Keratinocyte (primary cell): ENCODE measurements at regions not wholly inside any gene's neighbourhood (a gene's known extent, or its start where the extent isn't known, plus 50 kb on each side); places are given as distances from the start of the nearest gene placed in this dataset.

Source experiments
- DNase-seq: peaks from one replicate; pipeline ENCODE4 v3.0.0-alpha.2; 2011; ENCODE audit warnings: low read depth, missing footprints, low spot score
- FAIRE-seq: peaks from 2 replicates; lab custom pipeline; 2011; peaks lifted over from hg19 to GRCh38; lab: Jason Lieb, UNC
- H2AFZ ChIP-seq: 2 replicates; pipeline ENCODE4 v1.6.0; 2012; ENCODE audit warnings: low read length, control low read depth, inconsistent platforms; ENCODE audit not compliant: control insufficient read depth
- H3K27ac ChIP-seq: 2 replicates; pipeline ENCODE4 v1.5.1; 2011; ENCODE audit warnings: low read length; ENCODE audit not compliant: control insufficient read depth, insufficient read depth
- H3K27me3 ChIP-seq: 3 replicates; pipeline ENCODE4 v1.6.0; 2011; ENCODE audit warnings: low read length; ENCODE audit not compliant: control insufficient read depth, insufficient read depth; ENCODE audit errors: extremely low read depth
- H3K36me3 ChIP-seq, 2 experiments: 2 replicates in 1 of 2; 3 replicates in 1 of 2; pipeline ENCODE4 v1.5.1; 2011; ENCODE audit warnings: low read length in 2 of 2, mild to moderate bottlenecking in 1 of 2; ENCODE audit not compliant: control insufficient read depth in 2 of 2, insufficient read depth in 2 of 2; ENCODE audit errors: extremely low read depth in 1 of 2
- H3K4me1 ChIP-seq: 3 replicates; pipeline ENCODE4 v1.5.1; 2011; ENCODE audit warnings: low read length; ENCODE audit not compliant: control insufficient read depth, insufficient read depth; ENCODE audit errors: extremely low read depth
- H3K4me2 ChIP-seq: 3 replicates; pipeline ENCODE4 v1.6.0; 2011; ENCODE audit warnings: low read depth, low read length; ENCODE audit not compliant: control insufficient read depth, insufficient read depth; ENCODE audit errors: extremely low read depth
- H3K4me3 ChIP-seq, 3 experiments: fragments of 200-600 bp in 1 of 3; sonication (generic) in 1 of 3; 2 replicates in 2 of 3; 3 replicates in 1 of 3; pipeline ENCODE4 v1.5.1; 2011 to 2016; ENCODE audit warnings: low read length in 3 of 3, mild to moderate bottlenecking in 3 of 3, control low read depth in 2 of 3, inconsistent platforms in 1 of 3, low read depth in 1 of 3, mixed read lengths in 1 of 3, mixed run types in 1 of 3, moderate library complexity in 1 of 3; ENCODE audit not compliant: control insufficient read depth in 2 of 3, insufficient read depth in 2 of 3; ENCODE audit errors: extremely low read depth in 1 of 3
- H3K79me2 ChIP-seq: 2 replicates; pipeline ENCODE4 v1.6.0; 2012; ENCODE audit warnings: low read length; ENCODE audit not compliant: control insufficient read depth, insufficient read depth
- H3K9ac ChIP-seq: 3 replicates; pipeline ENCODE4 v1.6.0; 2011; ENCODE audit warnings: low read length; ENCODE audit not compliant: control insufficient read depth, insufficient read depth; ENCODE audit errors: extremely low read depth
- H3K9me1 ChIP-seq: 3 replicates; pipeline ENCODE4 v1.6.0; 2011; ENCODE audit warnings: low read length; ENCODE audit not compliant: control insufficient read depth, insufficient read depth; ENCODE audit errors: extremely low read depth
- H3K9me3 ChIP-seq: 2 replicates; pipeline ENCODE4 v1.5.1; 2012; ENCODE audit warnings: low read depth, low read length; ENCODE audit not compliant: control insufficient read depth
- H4K20me1 ChIP-seq: 3 replicates; pipeline ENCODE4 v1.6.0; 2011; ENCODE audit warnings: low read length; ENCODE audit not compliant: control insufficient read depth, insufficient read depth; ENCODE audit errors: extremely low read depth
- CTCF ChIP-seq, 3 experiments: IDR thresholded peaks in 1 of 3; conservative IDR thresholded peaks in 1 of 3; optimal IDR thresholded peaks in 1 of 3; 2 replicates in 2 of 3; 3 replicates in 1 of 3; pipeline versions ENCODE3 to v1.5.1; 2011; ENCODE audit warnings: low read length in 3 of 3, mild to moderate bottlenecking in 3 of 3, moderate library complexity in 2 of 3, control low read depth in 1 of 3, inconsistent platforms in 1 of 3; ENCODE audit not compliant: insufficient read depth in 2 of 3; ENCODE audit errors: extremely low read depth in 1 of 3
- EZH2 ChIP-seq: IDR thresholded peaks from one replicate; pipeline ENCODE4 v1.6.1; 2012; ENCODE audit warnings: inconsistent platforms, mild to moderate bottlenecking, low read length, moderate library complexity
- dilution Hi-C: fragments of 300-500 bp; cut with MboI; formaldehyde crosslinking; loops from one replicate; pipeline ENCODE4 v1.7.0; 2020; ENCODE audit warnings: low sequenced_read_pairs; ENCODE audit not compliant: extremely low pct_ligation_motif_present

- H3K4me3 ChIP-seq: no peak overlapping the region
- FAIRE-seq (no peak), DNase-seq (no peak)
- H3K27me3 ChIP-seq: no peaks in the 10 kb centered on the region
- no peak overlapping the region for H3K27ac ChIP-seq
- no peak overlapping the region for H2AFZ ChIP-seq
- H3K4me2 ChIP-seq: no peak overlapping the region
- H4K20me1 ChIP-seq: no peaks in the 10 kb centered on the region
- no peaks in the 10 kb centered on the region for H3K79me2 ChIP-seq
- dilution Hi-C loops: no loop called here
- TF ChIP-seq EZH2 (no peak), CTCF (optimal IDR thresholded peaks at IDR 0.05 in 1 of 3, IDR thresholded peaks at IDR 0.05 in 1 of 3, conservative IDR thresholded peaks at IDR 0.05 in 1 of 3; ENCODE audit: extremely low read depth in 1 of 3, insufficient read depth in 2 of 3, low read length in 3 of 3) (no peak)
- H3K36me3 ChIP-seq: no peaks in the 10 kb centered on the region
- H3K9me3 ChIP-seq: peaks cover 24% of the 10 kb centered on the region
- no peaks in the 10 kb centered on the region for H3K9me1 ChIP-seq
- no peaks in the 10 kb centered on the region for H3K4me1 ChIP-seq
- H3K9ac ChIP-seq: no peak overlapping the region
These were observed 1502.1 kb downstream of the TBC1D22A start for GRCh38 chr22:48264586-48264985.

DNA sequence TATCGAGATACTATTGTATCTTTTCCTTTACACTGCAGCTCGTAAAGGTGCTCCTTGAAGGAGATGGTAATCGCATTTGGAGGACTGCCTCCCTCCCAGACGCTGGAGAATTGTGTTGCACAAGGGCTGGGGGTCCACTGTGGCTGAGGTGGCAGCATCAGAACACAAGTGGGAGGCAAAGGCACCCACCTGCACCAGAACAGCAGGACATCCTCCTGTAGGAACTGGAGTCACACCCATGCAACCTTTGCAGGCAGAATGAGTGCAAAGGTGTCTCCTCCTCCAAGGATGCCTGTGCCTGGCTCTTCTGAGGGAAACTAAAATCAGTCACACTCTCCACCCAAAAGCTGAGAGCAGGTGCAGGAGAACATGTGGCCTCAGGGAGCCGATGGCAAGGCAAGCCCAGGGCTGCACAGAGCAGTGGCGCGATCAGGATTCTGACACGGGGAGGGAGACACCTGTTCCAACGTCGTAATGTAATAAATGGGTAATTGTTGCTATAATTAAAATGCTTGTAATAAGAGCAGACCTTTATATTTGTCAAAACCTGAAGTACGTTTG lies 1501.4 kb downstream of the TBC1D22A start:
- dilution Hi-C loops: no loop called here
- FAIRE-seq: no peak

More for the DNA sequence above, 1501.4 kb downstream of the TBC1D22A start:
- Histone ChIP-seq H3K9me3 (peaks cover 18% of the 10 kb centered on the region), H4K20me1 (no peaks in the 10 kb centered on the region), H3K4me1 (no peaks in the 10 kb centered on the region), H3K9ac (no peak overlapping the region), H3K4me2 (no peak overlapping the region), H3K27ac (no peak overlapping the region), H2AFZ (no peak overlapping the region), H3K4me3 (no peak overlapping the region), H3K36me3 (no peaks in the 10 kb centered on the region), H3K27me3 (no peaks in the 10 kb centered on the region), H3K79me2 (no peaks in the 10 kb centered on the region), H3K9me1 (no peaks in the 10 kb centered on the region)
- DNase-seq: no peak
- TF ChIP-seq CTCF (optimal IDR thresholded peaks at IDR 0.05 in 1 of 3, IDR thresholded peaks at IDR 0.05 in 1 of 3, conservative IDR thresholded peaks at IDR 0.05 in 1 of 3; ENCODE audit: extremely low read depth in 1 of 3, insufficient read depth in 2 of 3, low read length in 3 of 3) (no peak), EZH2 (no peak)
